ENCODE measurements at regions not wholly inside any gene's neighbourhood (a gene's known extent, or its start where the extent isn't known, plus 50 kb on each side); places are given as distances from the start of the nearest gene placed in this dataset.
"Not testable (repeated sequence)": the region's sequence is repeated elsewhere in the genome, so short reads cannot be mapped to it uniquely, and the experiment has no call there.

GRCh38 chr17:26731005-26731921, 562.7 kb upstream of the WSB1 start:
- TF ChIP-seq CTCF (IDR thresholded peaks at IDR 0.05; ENCODE audit: insufficient read depth, low read depth, low read length, missing control alignments), result no peak
- DNase-seq (ENCODE audit: low read depth), result no peak
- H3K4me3 ChIP-seq (ENCODE audit: low read length), result no peak overlapping the region

DNA sequence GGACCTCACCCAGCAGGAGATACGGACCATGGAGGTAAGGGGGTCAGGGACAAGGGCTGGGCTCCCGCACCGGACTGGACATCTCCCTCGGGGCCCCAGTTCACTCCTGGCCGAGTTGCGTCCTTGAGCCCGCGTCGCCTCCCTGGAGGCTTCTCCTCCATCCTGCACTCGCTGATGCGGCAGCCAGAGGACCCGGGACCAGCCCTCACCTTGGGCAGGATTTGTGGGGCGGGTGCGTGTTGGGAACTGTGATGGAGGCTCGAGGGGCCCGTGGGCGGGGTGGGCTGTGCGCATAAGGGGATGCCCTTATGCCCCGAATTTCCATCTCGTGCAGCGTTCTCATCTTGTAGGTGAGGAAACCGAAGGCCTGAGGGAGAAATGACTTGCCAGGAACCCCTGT, 562.0 kb upstream of the WSB1 start:
- not testable (repeated sequence) for DNase-seq (ENCODE audit: low read depth); H3K4me3 ChIP-seq (ENCODE audit: low read length)

DNA sequence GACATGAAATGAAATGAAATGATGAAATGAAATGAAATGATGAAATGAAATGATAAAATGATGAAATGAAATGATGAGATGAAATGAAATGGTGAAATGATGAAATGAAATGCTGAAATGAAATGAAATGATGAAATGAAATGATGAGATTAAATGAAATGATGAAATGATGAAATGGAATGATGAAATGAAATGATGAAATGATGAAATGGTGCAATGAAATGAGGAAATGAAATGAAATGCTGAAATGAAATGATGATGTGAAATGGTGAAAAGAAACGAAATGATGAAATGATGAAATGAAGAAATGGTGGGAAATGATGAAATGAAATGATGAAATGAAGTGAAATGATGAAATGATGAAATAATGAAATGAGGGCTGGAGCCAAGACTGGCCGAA, 559.1 kb upstream of the WSB1 start:
- H3K4me3 ChIP-seq (ENCODE audit: low read length); DNase-seq (ENCODE audit: low read depth): not testable (repeated sequence)

GRCh38 chr17:26735977-26736376, 557.9 kb upstream of the WSB1 start:
- H3K4me3 ChIP-seq (ENCODE audit: low read length); DNase-seq (ENCODE audit: low read depth): not testable (repeated sequence)

DNA sequence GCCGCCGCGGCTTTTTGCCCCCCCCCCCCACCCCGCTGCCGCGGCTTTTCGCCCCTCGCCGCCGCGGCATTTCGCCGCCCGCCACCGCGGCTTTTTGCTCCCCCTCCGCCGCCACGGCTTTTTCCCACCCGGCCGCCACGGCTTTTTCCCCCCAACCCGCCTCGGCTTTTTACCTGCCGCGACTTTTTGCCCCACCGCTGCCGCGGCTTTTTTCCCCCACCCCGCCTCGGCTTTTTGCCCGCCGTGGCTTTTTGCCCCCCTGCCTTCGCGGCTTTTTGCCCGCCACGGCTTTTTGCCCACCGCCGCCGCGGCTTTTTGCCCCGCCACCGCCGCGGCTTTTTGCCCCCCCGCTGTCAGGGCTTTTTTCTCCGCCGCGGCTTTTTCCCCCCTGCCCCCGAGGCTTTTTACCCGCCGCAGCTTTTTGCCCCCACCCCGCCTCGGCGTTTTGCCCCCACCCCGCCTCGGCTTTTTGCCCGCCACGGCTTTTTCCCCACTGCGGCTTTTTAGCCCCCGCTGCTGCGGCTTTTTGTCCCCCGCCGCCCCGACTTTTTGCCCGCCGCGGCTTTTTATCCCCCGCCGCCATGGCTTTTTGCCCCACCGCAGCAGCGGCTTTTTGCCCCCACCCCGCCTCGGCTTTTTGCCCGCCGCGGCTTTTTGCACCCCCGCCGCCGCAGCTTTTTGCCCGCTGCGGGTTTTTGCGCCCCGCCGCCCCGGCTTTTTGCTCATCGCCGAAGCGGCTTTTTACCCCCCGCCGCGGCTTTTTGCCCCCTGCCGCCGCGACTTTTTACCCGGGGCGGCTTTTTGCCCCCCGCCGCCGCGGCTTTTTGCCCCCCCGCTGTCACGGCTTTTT, 527.8 kb upstream of the WSB1 start:
- DNase-seq (ENCODE audit: low read depth), result no peak
- H3K4me3 ChIP-seq (ENCODE audit: low read length), result no peak overlapping the region
- TF ChIP-seq CTCF (IDR thresholded peaks at IDR 0.05; ENCODE audit: insufficient read depth, low read depth, low read length, missing control alignments), result no peak

DNA sequence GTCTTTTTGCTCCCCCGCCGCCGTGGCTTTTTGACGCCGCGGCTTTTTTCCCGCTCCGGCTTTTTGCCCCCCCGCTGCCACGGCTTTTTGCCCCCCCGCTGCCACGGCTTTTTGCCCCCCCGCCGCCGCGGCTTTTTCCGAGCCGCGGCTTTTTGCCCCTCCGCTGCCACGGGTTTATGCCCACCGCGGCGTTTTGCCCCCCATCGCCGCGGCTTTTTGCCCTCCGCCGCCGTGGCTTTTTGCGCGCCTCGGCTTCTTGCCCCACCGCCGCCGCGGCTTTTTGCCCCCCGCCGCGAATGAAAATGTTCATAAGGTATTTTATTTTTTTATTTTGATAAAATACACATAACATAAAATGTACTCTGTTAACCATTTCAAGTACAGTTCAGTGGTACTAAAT, 527.2 kb upstream of the WSB1 start:
- no peak overlapping the region for H3K4me3 ChIP-seq (ENCODE audit: low read length)
- no peak for TF ChIP-seq CTCF (IDR thresholded peaks at IDR 0.05; ENCODE audit: insufficient read depth, low read depth, low read length, missing control alignments)
- DNase-seq (ENCODE audit: low read depth), result no peak

DNA sequence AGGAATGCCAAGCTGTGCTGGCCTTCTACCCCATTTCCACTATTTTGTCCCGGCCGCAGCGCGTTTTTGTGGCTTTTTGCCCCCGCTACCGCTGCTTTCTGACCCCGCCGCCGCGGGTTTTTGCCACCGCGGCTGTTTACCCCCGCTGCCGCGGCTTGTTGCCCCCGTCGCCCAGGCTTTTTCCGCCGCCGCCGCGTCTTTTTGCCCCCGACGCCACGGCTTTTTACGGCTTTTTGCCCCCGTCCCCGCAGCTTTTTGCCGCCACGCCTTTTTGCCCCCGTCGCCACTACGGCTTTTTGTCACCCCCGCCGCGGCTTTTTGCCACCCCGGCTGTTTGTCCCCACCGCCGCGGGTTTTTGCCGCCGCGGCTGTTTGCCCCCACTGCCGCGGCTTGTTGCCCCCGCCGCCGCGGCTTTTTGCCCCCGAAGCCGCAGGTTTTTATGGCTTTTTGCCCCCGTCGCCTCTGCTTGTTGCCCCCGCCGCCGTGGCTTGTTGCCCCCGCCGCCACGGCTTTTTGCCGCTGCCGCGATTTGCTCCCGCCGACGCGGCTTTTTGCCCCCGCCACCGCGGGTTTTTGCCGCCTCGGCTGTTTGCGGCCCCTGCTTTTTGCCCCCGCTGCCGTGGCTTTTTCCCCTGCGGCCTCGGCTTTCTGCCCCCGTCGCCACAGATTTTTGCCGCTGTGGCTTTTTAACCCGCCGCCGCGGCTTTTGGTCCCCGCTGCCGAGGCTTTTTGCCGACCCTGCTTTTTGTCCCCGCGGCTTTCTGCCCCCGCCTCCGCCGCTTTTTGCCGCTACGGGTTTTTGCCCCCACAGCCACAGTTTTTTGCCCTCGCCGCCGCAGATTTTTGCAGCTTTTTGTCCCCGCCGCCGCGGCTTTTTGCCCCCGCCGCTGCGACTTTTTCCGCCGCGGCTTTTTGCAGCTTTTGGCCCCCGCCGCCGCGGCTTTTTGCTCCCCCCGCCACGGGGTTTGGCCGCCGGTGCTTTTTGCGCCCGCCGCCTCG, 520.4 kb upstream of the WSB1 start:
- no peak for DNase-seq (ENCODE audit: low read depth)
- H3K4me3 ChIP-seq (ENCODE audit: low read length), result no peak overlapping the region
- no peak for TF ChIP-seq CTCF (IDR thresholded peaks at IDR 0.05; ENCODE audit: insufficient read depth, low read depth, low read length, missing control alignments)
